22Rv1 (cell line): ENCODE measurements at regions not wholly inside any gene's neighbourhood (a gene's known extent, or its start where the extent isn't known, plus 50 kb on each side); places are given as distances from the start of the nearest gene placed in this dataset.

Experiments used
- H3K27ac ChIP-seq: fragments of 450-650 bp; 2 replicates; pipeline ENCODE4 v1.5.1; 2017
- ZFX ChIP-seq: fragments of 450-650 bp; IDR thresholded peaks from 2 replicates; pipeline ENCODE4 v1.6.1; 2017; ENCODE audit warnings: antibody characterized with exemption, borderline replicate concordance
- TF ChIP-seq, protein P1 (sequence below): fragments of 450-650 bp; IDR thresholded peaks from 2 replicates; pipeline ENCODE4 v1.5.1; 2017; ENCODE audit warnings: mild to moderate bottlenecking

DNA sequence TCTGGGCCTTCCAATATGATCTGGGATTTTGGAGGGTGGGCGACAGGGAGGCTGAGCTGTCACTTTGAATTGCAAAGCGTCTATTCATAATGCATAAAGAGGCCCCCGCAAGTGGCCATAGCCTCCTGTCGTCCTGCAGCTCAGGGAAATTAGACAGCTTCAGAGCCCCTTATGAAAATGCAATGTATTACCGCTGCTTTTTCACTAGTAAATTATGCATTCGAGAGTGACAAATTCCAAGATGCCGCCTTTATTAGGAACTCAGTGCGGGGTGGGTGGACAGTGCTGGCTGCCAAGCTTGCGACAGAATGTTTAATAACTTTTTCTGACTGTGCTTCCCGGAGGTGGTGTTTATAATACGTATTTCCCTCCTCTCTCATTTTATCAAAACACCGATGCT is 168.5 kb downstream of the DHX35 start:
- TF ChIP-seq ZFX, result no peak
- TF ChIP-seq, protein P1, sequence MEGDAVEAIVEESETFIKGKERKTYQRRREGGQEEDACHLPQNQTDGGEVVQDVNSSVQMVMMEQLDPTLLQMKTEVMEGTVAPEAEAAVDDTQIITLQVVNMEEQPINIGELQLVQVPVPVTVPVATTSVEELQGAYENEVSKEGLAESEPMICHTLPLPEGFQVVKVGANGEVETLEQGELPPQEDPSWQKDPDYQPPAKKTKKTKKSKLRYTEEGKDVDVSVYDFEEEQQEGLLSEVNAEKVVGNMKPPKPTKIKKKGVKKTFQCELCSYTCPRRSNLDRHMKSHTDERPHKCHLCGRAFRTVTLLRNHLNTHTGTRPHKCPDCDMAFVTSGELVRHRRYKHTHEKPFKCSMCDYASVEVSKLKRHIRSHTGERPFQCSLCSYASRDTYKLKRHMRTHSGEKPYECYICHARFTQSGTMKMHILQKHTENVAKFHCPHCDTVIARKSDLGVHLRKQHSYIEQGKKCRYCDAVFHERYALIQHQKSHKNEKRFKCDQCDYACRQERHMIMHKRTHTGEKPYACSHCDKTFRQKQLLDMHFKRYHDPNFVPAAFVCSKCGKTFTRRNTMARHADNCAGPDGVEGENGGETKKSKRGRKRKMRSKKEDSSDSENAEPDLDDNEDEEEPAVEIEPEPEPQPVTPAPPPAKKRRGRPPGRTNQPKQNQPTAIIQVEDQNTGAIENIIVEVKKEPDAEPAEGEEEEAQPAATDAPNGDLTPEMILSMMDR, result no peak
- no peak overlapping the region for H3K27ac ChIP-seq

DNA sequence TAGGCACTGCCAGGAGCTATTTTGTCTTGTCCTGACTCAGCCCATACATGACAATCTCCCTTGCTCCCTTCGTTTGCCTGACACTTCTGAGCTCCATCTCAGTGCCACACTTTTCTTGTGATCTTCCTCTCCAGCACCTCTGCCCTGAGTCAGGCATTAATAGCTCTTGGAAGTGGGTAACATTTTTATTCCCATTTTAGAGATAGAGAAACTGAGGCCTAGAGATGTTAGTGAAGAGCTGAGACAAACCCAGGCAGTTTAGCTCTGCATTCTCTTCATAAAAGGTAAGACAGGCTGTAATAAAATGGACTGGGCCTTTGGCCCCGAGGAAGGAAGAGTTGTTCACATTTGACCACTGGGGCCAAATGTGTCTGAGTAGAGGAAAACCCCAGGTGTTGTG is 167.4 kb downstream of the DHX35 start:
- no peak for TF ChIP-seq ZFX
- H3K27ac ChIP-seq, result no peak overlapping the region

DNA sequence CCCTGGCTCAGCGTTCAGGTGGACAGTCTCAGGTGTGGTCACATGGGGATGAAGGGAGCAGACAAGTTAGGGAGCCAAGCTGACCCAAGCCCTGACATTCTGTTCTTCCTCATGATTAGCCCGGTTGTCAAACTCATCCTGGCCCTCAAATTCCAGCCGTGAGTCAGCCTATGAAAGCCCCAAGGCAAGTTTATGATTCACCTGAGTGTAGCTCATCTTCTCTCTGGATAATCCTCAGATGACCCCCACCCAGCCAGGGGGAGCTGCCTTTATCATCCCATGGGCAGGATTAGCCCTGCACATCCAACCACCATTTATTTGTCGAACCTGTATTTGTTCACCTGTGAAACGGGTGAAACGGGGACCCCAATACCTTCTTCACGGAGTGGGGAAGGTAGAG is 161.9 kb downstream of the DHX35 start:
- H3K27ac ChIP-seq, result no peak overlapping the region
- no peak for TF ChIP-seq ZFX
- TF ChIP-seq, protein P1, result no peak

GRCh38 chr20:39123185-39123557 is 161.0 kb downstream of the DHX35 start:
- TF ChIP-seq, protein P1, result no peak
- TF ChIP-seq ZFX, result no peak

DNA sequence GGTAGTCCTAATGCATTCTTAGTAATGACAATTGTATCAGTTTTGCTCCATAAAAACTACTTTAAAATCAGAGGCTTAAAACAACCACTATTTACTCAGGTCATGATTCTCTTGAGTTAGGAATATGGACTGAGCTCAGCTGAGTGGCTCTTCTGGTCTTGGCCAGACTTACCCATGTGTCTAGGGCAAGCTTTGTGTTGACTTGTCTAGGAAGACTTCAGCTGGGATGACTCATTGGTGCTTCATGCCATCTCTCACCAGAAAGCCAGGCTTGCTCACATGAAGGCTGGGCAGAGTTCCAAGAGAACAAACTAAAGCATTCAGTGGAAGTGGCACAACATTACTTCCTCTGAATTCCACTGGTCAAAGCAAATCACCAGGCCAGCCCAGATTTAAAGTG is 155.3 kb downstream of the DHX35 start:
- no peak for TF ChIP-seq ZFX
- TF ChIP-seq, protein P1, result no peak
- H3K27ac ChIP-seq, result no peak overlapping the region

More at GRCh38 chr20:39123185-39123557, 161.0 kb downstream of the DHX35 start:
- H3K27ac ChIP-seq, result no peak overlapping the region

DNA sequence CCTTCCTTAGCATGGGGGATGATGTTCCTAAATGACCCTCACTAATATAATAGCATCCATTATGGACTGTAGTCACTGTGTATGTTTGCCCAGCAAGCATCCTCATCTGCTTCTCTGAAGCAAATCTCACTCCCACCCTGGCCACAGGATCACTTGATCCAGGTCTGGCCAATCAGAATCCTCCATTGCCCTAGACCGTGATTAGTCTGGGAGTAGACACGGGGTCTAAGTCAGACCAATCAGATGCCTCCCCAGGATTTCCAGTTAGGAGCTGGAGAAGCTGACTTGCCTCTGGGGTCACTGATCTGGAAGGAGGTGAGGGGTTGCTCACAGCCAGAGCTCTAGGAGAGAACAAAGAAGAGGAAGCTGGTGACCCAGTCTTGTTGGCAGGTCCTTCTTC is 153.9 kb downstream of the DHX35 start:
- H3K27ac ChIP-seq, result no peak overlapping the region
- TF ChIP-seq, protein P1, result no peak
- no peak for TF ChIP-seq ZFX

DNA sequence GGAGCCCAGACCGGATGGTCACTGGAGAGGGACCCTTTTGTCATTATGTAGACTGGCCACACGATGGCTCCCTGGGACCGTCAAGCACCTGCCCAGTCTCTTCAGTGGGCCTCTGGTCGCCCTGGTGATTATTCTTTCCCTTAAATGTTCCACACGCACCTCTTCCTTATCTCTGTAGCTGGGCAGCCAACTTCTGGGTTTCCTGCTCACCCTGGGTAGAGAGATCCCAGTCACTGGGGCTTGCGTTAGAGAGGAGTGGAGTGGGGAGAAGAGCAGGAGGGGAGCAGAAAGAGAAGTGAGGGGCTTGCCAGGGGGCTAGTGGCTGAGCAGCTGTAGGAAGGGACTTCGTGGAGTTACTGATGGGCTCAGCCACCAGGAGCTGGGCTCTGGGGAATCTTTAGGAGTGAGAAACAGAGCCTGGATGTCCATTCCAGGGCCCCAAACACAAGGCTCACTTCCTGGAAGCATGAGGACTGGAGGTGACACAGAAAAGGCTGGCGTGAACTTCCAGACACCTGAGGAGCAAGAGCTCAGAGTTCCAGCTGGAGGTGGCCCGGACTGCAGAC is 150.1 kb downstream of the DHX35 start:
- no peak for TF ChIP-seq ZFX
- TF ChIP-seq, protein P1, result peak; percentile 83
- no peak overlapping the region for H3K27ac ChIP-seq
